ENCODE measurements at regions not wholly inside any gene's neighbourhood (a gene's known extent, or its start where the extent isn't known, plus 50 kb on each side); places are given as distances from the start of the nearest gene placed in this dataset.
A peak's percentile ranks its signal among the peaks of the same experiment; 100 is the strongest.

DNA sequence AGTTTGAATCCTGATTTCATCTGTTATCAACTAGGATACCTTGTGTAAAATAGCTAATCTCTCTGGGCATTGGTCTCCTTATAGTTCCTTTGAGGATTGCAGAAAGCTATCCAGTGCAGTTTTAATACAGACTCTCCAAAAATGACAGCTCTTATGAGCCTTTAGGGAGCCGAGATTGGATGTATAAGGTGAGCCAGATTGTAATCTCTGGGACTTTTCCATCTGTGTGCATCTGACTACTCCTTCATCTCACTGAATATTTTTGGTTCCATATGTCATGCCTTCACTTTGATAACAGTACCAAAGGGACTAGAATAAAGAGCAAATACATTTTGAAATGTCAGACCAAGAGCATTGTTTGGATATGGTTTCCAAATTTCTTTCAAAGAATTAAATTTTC, 367.2 kb downstream of the TMEM232 start:
- DNase-seq (ENCODE audit: low read depth) = no peak
- TF ChIP-seq CTCF (conservative IDR thresholded peaks at IDR 0.05; ENCODE audit: low read length) = no peak
- H3K4me3 ChIP-seq (ENCODE audit: low read length) = no peak overlapping the region

GRCh38 chr5:110361471-110361870, 365.0 kb downstream of the TMEM232 start:
- DNase-seq (ENCODE audit: low read depth) = peak; percentile 77
- H3K4me3 ChIP-seq (ENCODE audit: low read length) = no peak overlapping the region
- no peak for TF ChIP-seq CTCF (conservative IDR thresholded peaks at IDR 0.05; ENCODE audit: low read length)

DNA sequence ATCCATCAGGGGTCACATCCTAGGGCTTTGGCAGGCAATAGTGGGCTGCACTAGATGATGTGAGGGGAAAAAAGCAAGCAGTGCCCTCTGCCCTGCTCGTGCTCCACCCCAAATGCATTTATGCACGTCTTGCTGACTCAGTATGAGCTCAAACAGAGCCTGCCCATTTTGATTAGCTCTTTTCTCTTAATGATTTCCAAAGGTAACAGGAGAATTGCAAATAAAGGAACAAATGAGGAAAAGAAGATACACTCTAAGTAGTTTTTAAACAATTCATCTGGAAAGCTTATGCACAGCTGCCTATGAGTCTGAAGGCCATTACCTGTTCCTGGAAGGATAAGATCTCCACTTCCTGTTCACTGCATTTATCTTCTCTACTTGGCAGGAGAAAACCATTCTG, 364.2 kb downstream of the TMEM232 start:
- no peak for TF ChIP-seq CTCF (conservative IDR thresholded peaks at IDR 0.05; ENCODE audit: low read length)
- H3K4me3 ChIP-seq (ENCODE audit: low read length) = no peak overlapping the region
- no peak for DNase-seq (ENCODE audit: low read depth)

GRCh38 chr5:110366716-110367115, 359.8 kb downstream of the TMEM232 start:
- TF ChIP-seq CTCF (conservative IDR thresholded peaks at IDR 0.05; ENCODE audit: low read length) = no peak
- H3K4me3 ChIP-seq (ENCODE audit: low read length) = no peak overlapping the region
- DNase-seq (ENCODE audit: low read depth) = no peak
